ENCODE measurements at regions not wholly inside any gene's neighbourhood (a gene's known extent, or its start where the extent isn't known, plus 50 kb on each side); places are given as distances from the start of the nearest gene placed in this dataset.

DNA sequence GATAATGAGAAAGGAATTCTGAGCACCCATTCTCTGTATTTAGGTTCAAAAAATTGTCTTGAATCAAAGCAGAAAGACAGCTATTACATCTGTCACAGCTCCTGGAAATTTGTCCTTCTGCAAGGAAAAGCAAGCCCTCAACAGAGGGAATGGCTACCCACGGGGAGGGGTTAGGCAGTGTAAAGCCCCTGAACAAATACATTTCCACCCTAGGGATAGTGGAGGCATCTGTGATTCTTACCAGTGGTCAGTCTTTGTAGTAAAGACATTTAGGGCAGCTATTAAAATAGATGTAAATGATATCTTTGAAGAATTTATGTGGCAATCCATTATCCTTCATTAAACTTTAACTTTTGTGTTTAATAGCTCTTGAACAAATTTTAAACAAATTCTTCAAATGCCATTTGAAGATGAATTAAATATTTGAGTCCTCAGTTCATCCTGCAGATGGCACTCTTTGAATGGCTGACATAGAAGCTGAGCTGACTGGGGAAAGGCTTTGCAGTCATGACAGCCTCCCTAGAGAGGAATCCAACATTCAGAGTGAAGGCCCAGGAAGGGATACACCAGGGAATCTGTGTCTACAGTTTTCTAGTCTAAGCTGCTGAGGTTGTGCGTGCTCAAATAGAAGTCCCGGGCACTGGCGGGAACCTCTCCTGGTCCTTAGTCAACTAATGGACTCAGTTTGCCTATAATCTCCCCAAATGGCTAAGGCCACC is 359.7 kb upstream of the ROPN1 start:
- TF ChIP-seq ZNF274 (IDR thresholded peaks at IDR 0.05; ENCODE audit: low read depth, low read length): no peak
- TF ChIP-seq SUZ12 (IDR thresholded peaks at IDR 0.05; ENCODE audit: extremely low read depth, insufficient read depth, insufficient read length): no peak
- TF ChIP-seq YY1 (IDR thresholded peaks at IDR 0.05; ENCODE audit: insufficient read depth, insufficient read length): no peak
